ENCODE measurements at regions not wholly inside any gene's neighbourhood (a gene's known extent, or its start where the extent isn't known, plus 50 kb on each side); places are given as distances from the start of the nearest gene placed in this dataset.
"Not testable (repeated sequence)": the region's sequence is repeated elsewhere in the genome, so short reads cannot be mapped to it uniquely, and the experiment has no call there.

GRCh38 chr7:4523873-4524272 lies 158.2 kb upstream of the FOXK1 start:
- H3K27ac ChIP-seq (ENCODE audit: low read depth, low read length) = no peak overlapping the region
- no peaks in the 10 kb centered on the region for H3K4me1 ChIP-seq (ENCODE audit: insufficient read depth, low read length)
- H3K4me3 ChIP-seq (ENCODE audit: low read length) = no peak overlapping the region
- H3K9ac ChIP-seq (ENCODE audit: low read depth, low read length) = no peak overlapping the region
- no peaks in the 10 kb centered on the region for H3K27me3 ChIP-seq (ENCODE audit: insufficient read depth, low read length)
- 82% methylated on average over 6 of the region's 6 CpGs for WGBS
- no peaks in the 10 kb centered on the region for H3K9me3 ChIP-seq (ENCODE audit: insufficient read depth, low read depth, low read length)
- H3K36me3 ChIP-seq (ENCODE audit: insufficient read depth, low read length) = no peaks in the 10 kb centered on the region

- Histone ChIP-seq H3K4me1 (ENCODE audit: insufficient read depth, low read length) (no peaks in the 10 kb centered on the region; the same call in 1 of the 2 replicates), H3K9ac (ENCODE audit: low read depth, low read length) (no peak overlapping the region), H3K9me3 (ENCODE audit: insufficient read depth, low read depth, low read length) (no peaks in the 10 kb centered on the region), H3K27ac (ENCODE audit: low read depth, low read length) (no peak overlapping the region), H3K36me3 (ENCODE audit: insufficient read depth, low read length) (no peaks in the 10 kb centered on the region), H3K4me3 (ENCODE audit: low read length) (no peak overlapping the region), H3K27me3 (ENCODE audit: insufficient read depth, low read length) (no peaks in the 10 kb centered on the region)
- 86% methylated on average over 3 of the region's 3 CpGs for WGBS
Observed at GRCh38 chr7:4525884-4526283, 156.2 kb upstream of the FOXK1 start.

GRCh38 chr7:4527988-4528636 lies 154.0 kb upstream of the FOXK1 start:
- Histone ChIP-seq H3K4me3 (ENCODE audit: low read length) (no peak overlapping the region), H3K9me3 (ENCODE audit: insufficient read depth, low read depth, low read length) (no peaks in the 10 kb centered on the region)

DNA sequence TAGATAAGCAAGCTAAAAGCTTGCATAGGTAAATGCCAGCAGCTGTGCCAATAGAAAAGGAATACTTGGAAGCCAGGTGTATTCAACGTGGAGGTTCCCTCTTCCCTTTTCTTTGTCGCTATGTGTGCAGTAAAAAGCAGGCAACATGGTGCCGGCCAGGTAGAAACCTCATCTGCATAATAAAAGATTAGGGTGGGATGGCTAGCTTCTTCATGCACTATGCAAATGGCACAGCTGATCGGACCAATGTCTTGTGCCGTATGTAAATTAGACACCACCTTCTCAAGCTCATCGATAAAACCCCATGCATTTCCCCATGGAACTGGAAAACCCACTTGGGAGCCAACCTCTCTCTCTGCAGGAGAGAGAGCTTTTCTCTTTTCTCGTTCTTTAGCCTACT lies 150.9 kb upstream of the FOXK1 start:
- Histone ChIP-seq H3K9me3 (ENCODE audit: insufficient read depth, low read depth, low read length) (no peaks in the 10 kb centered on the region), H3K36me3 (ENCODE audit: insufficient read depth, low read length) (no peaks in the 10 kb centered on the region), H3K4me3 (ENCODE audit: low read length) (no peak overlapping the region; the same call in 1 of the 2 replicates), H3K9ac (ENCODE audit: low read depth, low read length) (0 out of 2 replicates have a peak overlapping the region, but pooled peaks have one; percentile 28), H3K27me3 (ENCODE audit: insufficient read depth, low read length) (no peaks in the 10 kb centered on the region), H3K27ac (ENCODE audit: low read depth, low read length) (0 out of 2 replicates have a peak overlapping the region, but pooled peaks have one; percentile 28), H3K4me1 (ENCODE audit: insufficient read depth, low read length) (no peaks in the 10 kb centered on the region; the same call in 1 of the 2 replicates)
- 60% methylated on average over 7 of the region's 7 CpGs for WGBS

More at GRCh38 chr7:4527988-4528636, 154.0 kb upstream of the FOXK1 start:
- Histone ChIP-seq H3K4me1 (ENCODE audit: insufficient read depth, low read length) (no peaks in the 10 kb centered on the region; the same call in 1 of the 2 replicates), H3K36me3 (ENCODE audit: insufficient read depth, low read length) (no peaks in the 10 kb centered on the region), H3K9ac (ENCODE audit: low read depth, low read length) (no peak overlapping the region), H3K27ac (ENCODE audit: low read depth, low read length) (no peak overlapping the region), H3K27me3 (ENCODE audit: insufficient read depth, low read length) (no peaks in the 10 kb centered on the region)
- WGBS = 93% methylated on average over 8 of the region's 8 CpGs

- not testable (repeated sequence) for H3K4me1 ChIP-seq (ENCODE audit: insufficient read depth, low read length); H3K27me3 ChIP-seq (ENCODE audit: insufficient read depth, low read length); H3K36me3 ChIP-seq (ENCODE audit: insufficient read depth, low read length); H3K4me3 ChIP-seq (ENCODE audit: low read length); H3K9ac ChIP-seq (ENCODE audit: low read depth, low read length); H3K27ac ChIP-seq (ENCODE audit: low read depth, low read length); H3K9me3 ChIP-seq (ENCODE audit: insufficient read depth, low read depth, low read length)
- 91% methylated on average over 12 of the region's 12 CpGs for WGBS
Observed at GRCh38 chr7:4533339-4533738, 148.8 kb upstream of the FOXK1 start.

DNA sequence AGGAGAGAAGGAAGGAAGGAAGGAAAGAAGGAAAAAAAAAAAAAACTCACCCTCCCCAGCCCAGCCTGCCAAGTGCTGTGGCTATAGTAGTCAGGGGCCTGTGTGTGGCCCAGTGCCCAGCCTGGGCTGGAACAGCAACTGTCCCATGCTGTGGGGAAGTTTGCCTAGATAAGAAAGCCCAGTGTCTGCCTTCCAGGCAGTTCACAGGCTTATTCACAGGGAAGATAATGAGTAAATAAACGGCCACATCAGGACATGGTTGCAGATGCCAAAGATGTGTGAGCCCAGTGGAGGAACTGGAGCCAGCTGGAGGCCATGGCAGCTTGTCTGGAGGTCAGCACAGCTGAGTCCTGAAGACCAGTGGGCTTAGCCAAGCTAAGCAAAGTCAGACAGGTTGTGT lies 132.4 kb upstream of the FOXK1 start:
- H3K27me3 ChIP-seq (ENCODE audit: insufficient read depth, low read length) = no peaks in the 10 kb centered on the region
- no peaks in the 10 kb centered on the region for H3K4me1 ChIP-seq (ENCODE audit: insufficient read depth, low read length)
- H3K9me3 ChIP-seq (ENCODE audit: insufficient read depth, low read depth, low read length) = no peaks in the 10 kb centered on the region
- H3K4me3 ChIP-seq (ENCODE audit: low read length) = no peak overlapping the region
- H3K9ac ChIP-seq (ENCODE audit: low read depth, low read length) = no peak overlapping the region
- 89% methylated on average over 1 of the region's 1 CpG for WGBS
- H3K36me3 ChIP-seq (ENCODE audit: insufficient read depth, low read length) = no peaks in the 10 kb centered on the region
- H3K27ac ChIP-seq (ENCODE audit: low read depth, low read length) = no peak overlapping the region

- Histone ChIP-seq H3K4me1 (ENCODE audit: insufficient read depth, low read length) (no peaks in the 10 kb centered on the region), H3K4me3 (ENCODE audit: low read length) (no peak overlapping the region), H3K27me3 (ENCODE audit: insufficient read depth, low read length) (no peaks in the 10 kb centered on the region), H3K27ac (ENCODE audit: low read depth, low read length) (no peak overlapping the region), H3K9ac (ENCODE audit: low read depth, low read length) (no peak overlapping the region), H3K36me3 (ENCODE audit: insufficient read depth, low read length) (no peaks in the 10 kb centered on the region), H3K9me3 (ENCODE audit: insufficient read depth, low read depth, low read length) (no peaks in the 10 kb centered on the region)
- 63% methylated on average over 1 of the region's 1 CpG for WGBS
Observed at GRCh38 chr7:4550117-4550516, 132.0 kb upstream of the FOXK1 start.

- WGBS = no CpG with 5 or more reads among the region's 1 CpG
- no peaks in the 10 kb centered on the region for H3K27me3 ChIP-seq (ENCODE audit: insufficient read depth, low read length)
Observed at GRCh38 chr7:4552985-4553384, 129.1 kb upstream of the FOXK1 start.

DNA sequence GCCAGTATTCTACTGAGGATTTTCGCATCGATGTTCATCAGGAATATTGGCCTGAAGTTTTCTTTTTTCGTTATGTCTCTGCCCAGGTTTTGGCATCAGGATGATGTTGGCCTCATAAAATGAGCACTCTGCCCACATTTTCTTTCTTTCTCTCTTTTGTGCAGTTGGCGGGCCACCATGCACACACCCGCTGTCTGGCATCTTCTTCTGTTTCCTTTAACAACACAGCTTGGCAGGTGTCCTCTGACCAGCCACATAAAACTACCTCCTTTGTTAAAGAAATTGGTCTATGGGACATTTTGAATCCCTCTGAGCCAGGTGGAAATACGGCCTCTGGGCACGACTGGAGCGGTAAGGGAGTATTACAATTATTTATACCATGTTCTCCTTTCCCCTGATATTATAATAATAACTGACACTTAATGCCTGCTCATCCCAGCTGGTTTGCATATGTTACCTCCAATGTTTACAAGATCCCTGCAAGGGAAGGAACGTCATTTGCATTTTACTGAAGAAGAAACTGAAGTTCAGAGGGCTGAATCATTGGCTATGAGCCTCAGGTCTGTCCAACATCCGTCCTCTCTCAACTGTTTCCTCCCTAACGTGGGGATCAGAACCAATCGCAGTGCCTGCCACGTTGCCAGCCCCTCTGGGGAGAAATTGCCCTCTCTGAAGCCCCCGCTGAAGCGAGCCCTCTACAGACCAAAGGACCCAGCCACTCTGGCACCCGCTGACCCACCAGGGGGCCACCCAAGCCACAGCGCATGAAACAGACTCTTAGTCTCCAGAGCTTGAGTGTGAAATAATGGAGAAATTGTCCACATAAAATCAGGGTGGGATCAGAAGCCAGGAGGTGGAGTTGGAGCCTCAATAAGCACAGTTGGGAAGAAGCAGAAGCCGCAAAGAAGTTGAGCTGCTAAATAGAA lies 125.0 kb upstream of the FOXK1 start:
- Histone ChIP-seq H3K27ac (ENCODE audit: low read depth, low read length) (no peak overlapping the region), H3K9ac (ENCODE audit: low read depth, low read length) (no peak overlapping the region), H3K4me1 (ENCODE audit: insufficient read depth, low read length) (peaks cover 7% of the 10 kb centered on the region; the same call in 1 of the 2 replicates), H3K27me3 (ENCODE audit: insufficient read depth, low read length) (no peaks in the 10 kb centered on the region), H3K36me3 (ENCODE audit: insufficient read depth, low read length) (no peaks in the 10 kb centered on the region), H3K9me3 (ENCODE audit: insufficient read depth, low read depth, low read length) (no peaks in the 10 kb centered on the region), H3K4me3 (ENCODE audit: low read length) (no peak overlapping the region)
- 74% methylated on average over 18 of the region's 18 CpGs for WGBS

More at GRCh38 chr7:4552985-4553384, 129.1 kb upstream of the FOXK1 start:
- H3K9me3 ChIP-seq (ENCODE audit: insufficient read depth, low read depth, low read length) = no peaks in the 10 kb centered on the region
- no peak overlapping the region for H3K9ac ChIP-seq (ENCODE audit: low read depth, low read length)
- no peak overlapping the region for H3K27ac ChIP-seq (ENCODE audit: low read depth, low read length)
- no peaks in the 10 kb centered on the region for H3K36me3 ChIP-seq (ENCODE audit: insufficient read depth, low read length)
- H3K4me3 ChIP-seq (ENCODE audit: low read length) = no peak overlapping the region
- peaks cover 7% of the 10 kb centered on the region; the same call in 1 of the 2 replicates for H3K4me1 ChIP-seq (ENCODE audit: insufficient read depth, low read length)

DNA sequence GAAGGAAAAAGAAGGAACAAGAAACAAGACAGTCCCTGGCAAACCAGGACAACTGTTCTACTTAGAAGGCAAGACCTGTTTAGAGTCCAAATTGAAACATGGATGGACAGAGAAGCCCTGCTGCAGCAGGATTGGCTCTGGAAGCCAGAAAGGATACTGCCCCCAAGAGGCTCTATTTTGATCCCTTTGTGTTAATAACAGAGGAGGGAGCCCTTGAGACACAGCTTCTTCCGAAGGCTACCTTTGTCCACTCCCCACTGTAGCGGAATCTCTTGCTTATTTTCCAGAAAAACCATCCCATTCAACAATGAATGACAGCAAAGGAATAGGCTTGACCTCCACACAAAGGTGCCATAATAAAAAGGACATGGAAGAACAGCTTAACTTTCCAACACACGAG lies 120.3 kb upstream of the FOXK1 start:
- H3K27me3 ChIP-seq (ENCODE audit: insufficient read depth, low read length) = no peaks in the 10 kb centered on the region

GRCh38 chr7:4566714-4567113 lies 115.4 kb upstream of the FOXK1 start:
- no peaks in the 10 kb centered on the region for H3K27me3 ChIP-seq (ENCODE audit: insufficient read depth, low read length)
- H3K36me3 ChIP-seq (ENCODE audit: insufficient read depth, low read length) = no peaks in the 10 kb centered on the region
- H3K27ac ChIP-seq (ENCODE audit: low read depth, low read length) = no peak overlapping the region
- H3K9me3 ChIP-seq (ENCODE audit: insufficient read depth, low read depth, low read length) = 0 out of 2 replicates have a peak, but pooled peaks cover 5% of the 10 kb centered on the region
- H3K9ac ChIP-seq (ENCODE audit: low read depth, low read length) = no peak overlapping the region
- no peak overlapping the region for H3K4me3 ChIP-seq (ENCODE audit: low read length)
- H3K4me1 ChIP-seq (ENCODE audit: insufficient read depth, low read length) = no peaks in the 10 kb centered on the region
- 98% methylated on average over 2 of the region's 2 CpGs for whole genome bisulfite sequencing

More for the DNA sequence above, 120.3 kb upstream of the FOXK1 start:
- Histone ChIP-seq H3K4me3 (ENCODE audit: low read length) (no peak overlapping the region), H3K27ac (ENCODE audit: low read depth, low read length) (no peak overlapping the region), H3K4me1 (ENCODE audit: insufficient read depth, low read length) (peaks cover 7% of the 10 kb centered on the region; the same call in 1 of the 2 replicates), H3K9me3 (ENCODE audit: insufficient read depth, low read depth, low read length) (no peaks in the 10 kb centered on the region), H3K36me3 (ENCODE audit: insufficient read depth, low read length) (no peaks in the 10 kb centered on the region), H3K9ac (ENCODE audit: low read depth, low read length) (no peak overlapping the region)
- 42% methylated on average over 3 of the region's 3 CpGs for WGBS
